Kidney (tissue), 13 donors: ENCODE measurements at regions not wholly inside any gene's neighbourhood (a gene's known extent, or its start where the extent isn't known, plus 50 kb on each side); places are given as distances from the start of the nearest gene placed in this dataset.

Experiments used
- DNase-seq, 5 donors: peaks; one replicate each; pipeline ENCODE4 v3.0.0-alpha.2; 2013 to 2020
- FAIRE-seq: peaks from 2 replicates; lab custom pipeline; 2012; peaks lifted over from hg19 to GRCh38; lab: Jason Lieb, UNC
- H3K27ac ChIP-seq, 2 donors: one replicate each; pipeline ENCODE4 v1.7.0; 2013; ENCODE audit warnings: low read depth in 2 of 2, low read length in 2 of 2, inconsistent platforms in 1 of 2
- H3K27me3 ChIP-seq: one replicate; pipeline ENCODE4 v1.7.1; 2013; ENCODE audit warnings: low read length, inconsistent platforms; ENCODE audit not compliant: control insufficient read depth, insufficient read depth
- H3K36me3 ChIP-seq, 3 donors: one replicate each; pipeline versions ENCODE4 v1.7.0 to v1.7.1; 2013; ENCODE audit warnings: low read length in 3 of 3, control low read depth in 1 of 3, inconsistent platforms in 1 of 3; ENCODE audit not compliant: insufficient read depth in 3 of 3, control insufficient read depth in 2 of 3
- H3K4me1 ChIP-seq, 3 donors: one replicate each; pipeline versions ENCODE4 v1.7.0 to v1.7.1; 2013; ENCODE audit warnings: low read length in 3 of 3, inconsistent platforms in 1 of 3, low read depth in 1 of 3; ENCODE audit not compliant: control insufficient read depth in 2 of 3, insufficient read depth in 2 of 3
- H3K4me3 ChIP-seq, 3 donors: one replicate each; pipeline versions ENCODE4 v1.7.0 to v1.8.1; 2013; ENCODE audit warnings: low read length in 3 of 3, control low read depth in 1 of 3, inconsistent platforms in 1 of 3
- H3K9ac ChIP-seq, 3 donors: one replicate each; pipeline versions ENCODE4 v1.7.0 to v1.7.1; 2013; ENCODE audit warnings: low read length in 3 of 3, control low read depth in 1 of 3, inconsistent platforms in 1 of 3
- H3K9me3 ChIP-seq, 3 donors: one replicate each; pipeline versions ENCODE4 v1.7.0 to v1.7.1; 2013; ENCODE audit warnings: low read length in 3 of 3, control low read depth in 1 of 3, inconsistent platforms in 1 of 3; ENCODE audit not compliant: control insufficient read depth in 2 of 3, insufficient read depth in 1 of 3
- intact Hi-C: fragments of 100-400 bp; cut with DNase I; formaldehyde crosslinking; loops from one replicate; pipeline ENCODE4 v1.11.1; 2022
- TF ChIP-seq, protein P1 (sequence below): IDR thresholded peaks from 3 replicates; pipeline ENCODE4 v1.5.1; 2012; ENCODE audit warnings: mild to moderate bottlenecking, moderate library complexity, borderline replicate concordance; ENCODE audit not compliant: insufficient read depth; ENCODE audit errors: extremely low read depth
- donor health status: control.
- donor health status: control.
- donor health status: control.
- donor health status: control.
- donor health status: control.
- donor health status: DM: yes; HTN: yes; CAD: no.
- donor health status: Normal renal cell carcinoma (clear cell type).

- H3K4me3 ChIP-seq = no peak overlapping the region
- TF ChIP-seq, protein P1, sequence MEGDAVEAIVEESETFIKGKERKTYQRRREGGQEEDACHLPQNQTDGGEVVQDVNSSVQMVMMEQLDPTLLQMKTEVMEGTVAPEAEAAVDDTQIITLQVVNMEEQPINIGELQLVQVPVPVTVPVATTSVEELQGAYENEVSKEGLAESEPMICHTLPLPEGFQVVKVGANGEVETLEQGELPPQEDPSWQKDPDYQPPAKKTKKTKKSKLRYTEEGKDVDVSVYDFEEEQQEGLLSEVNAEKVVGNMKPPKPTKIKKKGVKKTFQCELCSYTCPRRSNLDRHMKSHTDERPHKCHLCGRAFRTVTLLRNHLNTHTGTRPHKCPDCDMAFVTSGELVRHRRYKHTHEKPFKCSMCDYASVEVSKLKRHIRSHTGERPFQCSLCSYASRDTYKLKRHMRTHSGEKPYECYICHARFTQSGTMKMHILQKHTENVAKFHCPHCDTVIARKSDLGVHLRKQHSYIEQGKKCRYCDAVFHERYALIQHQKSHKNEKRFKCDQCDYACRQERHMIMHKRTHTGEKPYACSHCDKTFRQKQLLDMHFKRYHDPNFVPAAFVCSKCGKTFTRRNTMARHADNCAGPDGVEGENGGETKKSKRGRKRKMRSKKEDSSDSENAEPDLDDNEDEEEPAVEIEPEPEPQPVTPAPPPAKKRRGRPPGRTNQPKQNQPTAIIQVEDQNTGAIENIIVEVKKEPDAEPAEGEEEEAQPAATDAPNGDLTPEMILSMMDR = no peak
- no peaks in the 10 kb centered on the region for H3K4me1 ChIP-seq
- FAIRE-seq (no peak), DNase-seq (no peak)
- no peaks in the 10 kb centered on the region for H3K9me3 ChIP-seq
- no peaks in the 10 kb centered on the region for H3K36me3 ChIP-seq
- no peak overlapping the region for H3K9ac ChIP-seq
- intact Hi-C loops = no loop called here
- no peaks in the 10 kb centered on the region for H3K27me3 ChIP-seq
- H3K27ac ChIP-seq = no peak overlapping the region
Observed at GRCh38 chr19:28372576-28373247, 840.2 kb downstream of the UQCRFS1 start.

DNA sequence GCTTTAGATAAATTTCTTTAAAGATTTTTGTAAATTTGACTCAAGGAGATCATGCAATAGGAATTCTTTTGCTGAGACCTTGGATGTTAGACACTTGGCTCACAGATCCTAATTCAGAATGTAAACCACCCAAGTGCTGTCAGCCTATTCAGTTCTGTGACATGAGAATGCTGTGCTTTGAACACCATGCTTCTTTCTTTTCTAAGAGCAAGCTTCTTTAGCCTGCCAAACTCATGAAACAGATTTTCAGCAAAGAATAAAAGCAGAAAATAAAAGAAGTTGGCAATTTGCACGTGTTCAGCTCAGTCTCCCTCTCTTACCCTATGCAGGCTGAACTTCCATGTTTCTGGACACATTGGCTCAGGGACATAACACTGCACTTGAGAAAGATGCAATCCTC is 845.8 kb downstream of the UQCRFS1 start:
- Histone ChIP-seq H3K4me1 (no peaks in the 10 kb centered on the region), H3K9ac (no peak overlapping the region), H3K36me3 (no peaks in the 10 kb centered on the region), H3K4me3 (no peak overlapping the region), H3K9me3 (no peaks in the 10 kb centered on the region), H3K27me3 (no peaks in the 10 kb centered on the region), H3K27ac (no peak overlapping the region)
- intact Hi-C loops = no loop called here
- DNase-seq (no peak), FAIRE-seq (no peak)
- TF ChIP-seq, protein P1 = no peak

DNA sequence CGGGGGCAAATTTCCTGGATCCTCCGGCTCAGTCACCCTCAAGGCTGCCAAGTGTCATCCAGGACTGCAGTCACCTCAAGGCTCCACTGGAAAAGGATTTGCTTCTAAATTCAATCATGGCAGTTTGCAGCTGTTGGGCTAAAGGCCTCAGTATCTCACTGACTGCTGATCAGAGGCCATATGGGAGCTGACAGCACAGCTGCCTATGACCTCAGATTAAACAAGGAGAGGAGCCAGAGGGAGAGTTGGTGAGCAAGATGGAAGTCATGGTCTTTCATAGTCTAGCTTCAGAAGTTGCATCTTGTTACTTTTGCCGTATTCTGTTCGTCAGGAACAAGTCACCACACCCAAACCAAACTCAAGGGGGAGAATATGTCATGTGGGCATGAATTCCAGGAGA is 849.7 kb downstream of the UQCRFS1 start:
- H3K36me3 ChIP-seq = no peaks in the 10 kb centered on the region
- H3K9me3 ChIP-seq = no peaks in the 10 kb centered on the region
- H3K27ac ChIP-seq = no peak overlapping the region
- FAIRE-seq (no peak), DNase-seq (no peak)
- no peaks in the 10 kb centered on the region for H3K27me3 ChIP-seq
- TF ChIP-seq, protein P1 = no peak
- H3K4me1 ChIP-seq = no peaks in the 10 kb centered on the region
- H3K9ac ChIP-seq = no peak overlapping the region
- intact Hi-C loops = no loop called here
- H3K4me3 ChIP-seq = no peak overlapping the region
